Endothelial cell of umbilical vein (primary cell): ENCODE measurements at regions not wholly inside any gene's neighbourhood (a gene's known extent, or its start where the extent isn't known, plus 50 kb on each side); places are given as distances from the start of the nearest gene placed in this dataset.

Source experiments
- EZH2 ChIP-seq: IDR thresholded peaks from 2 replicates; pipeline ENCODE4 v1.6.1; 2012; ENCODE audit warnings: borderline replicate concordance, low read depth, mild to moderate bottlenecking, moderate library complexity, low read length, inconsistent platforms; ENCODE audit not compliant: severe bottlenecking
- GATA2 ChIP-seq: IDR thresholded peaks from 2 replicates; pipeline ENCODE4 v1.7.0; 2011; ENCODE audit warnings: low read depth, mild to moderate bottlenecking, moderate library complexity, mixed read lengths, low read length; ENCODE audit not compliant: insufficient read length, insufficient read depth
- MYC ChIP-seq: IDR thresholded peaks from one replicate; pipeline ENCODE4 v1.6.1; 2011; ENCODE audit warnings: mild to moderate bottlenecking, low read depth, low read length
- POLR2A ChIP-seq: IDR thresholded peaks from 2 replicates; pipeline ENCODE4 v1.6.1; 2012; ENCODE audit warnings: low read depth, mild to moderate bottlenecking, control low read depth, low read length
- POLR2AphosphoS5 ChIP-seq: IDR thresholded peaks from 2 replicates; pipeline ENCODE4 v1.6.1; 2012; ENCODE audit warnings: low read depth, mild to moderate bottlenecking, control low read depth, low read length, moderate library complexity; ENCODE audit not compliant: insufficient read depth
- TF ChIP-seq, protein P1 (sequence below), 2 donors: IDR thresholded peaks; 1 replicate in 1 of 2; 2 replicates in 1 of 2; pipeline ENCODE4 v1.5.1; 2011; ENCODE audit warnings: low read length in 2 of 2, mild to moderate bottlenecking in 2 of 2, moderate library complexity in 2 of 2, control low read depth in 1 of 2, inconsistent platforms in 1 of 2, low read depth in 1 of 2; ENCODE audit not compliant: insufficient read depth in 1 of 2; ENCODE audit errors: extremely low read depth in 1 of 2
- TF ChIP-seq, protein P2 (sequence below): IDR thresholded peaks from 2 replicates; pipeline ENCODE4 v1.6.1; 2011; ENCODE audit not compliant: insufficient read depth, insufficient read length

DNA sequence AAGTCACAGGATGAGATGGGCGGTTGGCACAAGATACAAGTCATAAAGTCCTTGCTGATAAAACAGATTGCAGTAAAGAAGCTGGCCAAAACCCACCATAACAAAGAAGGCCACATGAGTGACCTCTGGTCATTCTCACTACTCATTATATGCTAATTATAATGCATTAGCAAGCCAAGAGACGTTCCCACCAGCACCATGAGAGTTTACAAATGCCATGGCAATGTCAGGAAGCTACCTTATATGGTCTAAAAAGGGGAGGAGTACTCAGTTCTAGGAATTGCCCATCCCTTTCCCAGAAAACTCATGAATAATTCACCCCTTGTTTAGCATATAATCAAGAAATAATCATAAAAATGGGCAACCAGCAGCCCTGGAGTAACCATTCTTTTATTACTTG lies 74.9 kb upstream of the APP start:
- no peak for TF ChIP-seq MYC
- TF ChIP-seq, protein P1, sequence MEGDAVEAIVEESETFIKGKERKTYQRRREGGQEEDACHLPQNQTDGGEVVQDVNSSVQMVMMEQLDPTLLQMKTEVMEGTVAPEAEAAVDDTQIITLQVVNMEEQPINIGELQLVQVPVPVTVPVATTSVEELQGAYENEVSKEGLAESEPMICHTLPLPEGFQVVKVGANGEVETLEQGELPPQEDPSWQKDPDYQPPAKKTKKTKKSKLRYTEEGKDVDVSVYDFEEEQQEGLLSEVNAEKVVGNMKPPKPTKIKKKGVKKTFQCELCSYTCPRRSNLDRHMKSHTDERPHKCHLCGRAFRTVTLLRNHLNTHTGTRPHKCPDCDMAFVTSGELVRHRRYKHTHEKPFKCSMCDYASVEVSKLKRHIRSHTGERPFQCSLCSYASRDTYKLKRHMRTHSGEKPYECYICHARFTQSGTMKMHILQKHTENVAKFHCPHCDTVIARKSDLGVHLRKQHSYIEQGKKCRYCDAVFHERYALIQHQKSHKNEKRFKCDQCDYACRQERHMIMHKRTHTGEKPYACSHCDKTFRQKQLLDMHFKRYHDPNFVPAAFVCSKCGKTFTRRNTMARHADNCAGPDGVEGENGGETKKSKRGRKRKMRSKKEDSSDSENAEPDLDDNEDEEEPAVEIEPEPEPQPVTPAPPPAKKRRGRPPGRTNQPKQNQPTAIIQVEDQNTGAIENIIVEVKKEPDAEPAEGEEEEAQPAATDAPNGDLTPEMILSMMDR (IDR thresholded peaks at IDR 0.05; ENCODE audit: extremely low read depth in 1 of 2, insufficient read depth in 1 of 2, low read depth in 1 of 2, low read length in 2 of 2), result no peak
- TF ChIP-seq EZH2, result no peak
- no peak for TF ChIP-seq GATA2
- no peak for TF ChIP-seq POLR2A
- TF ChIP-seq, protein P2, sequence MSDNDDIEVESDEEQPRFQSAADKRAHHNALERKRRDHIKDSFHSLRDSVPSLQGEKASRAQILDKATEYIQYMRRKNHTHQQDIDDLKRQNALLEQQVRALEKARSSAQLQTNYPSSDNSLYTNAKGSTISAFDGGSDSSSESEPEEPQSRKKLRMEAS, result no peak
- no peak for TF ChIP-seq POLR2AphosphoS5
